CD14-positive monocyte (primary cell): ENCODE measurements at regions not wholly inside any gene's neighbourhood (a gene's known extent, or its start where the extent isn't known, plus 50 kb on each side); places are given as distances from the start of the nearest gene placed in this dataset.

Source experiments
- DNase-seq, 3 donors: peaks; one replicate each; pipeline ENCODE4 v3.0.0-alpha.2; 2011 to 2022
- H2AFZ ChIP-seq: 2 replicates; pipeline ENCODE4 v1.6.0; 2012; ENCODE audit warnings: mild to moderate bottlenecking, low read depth, low read length, inconsistent platforms; ENCODE audit not compliant: insufficient read depth, poor library complexity, severe bottlenecking
- H3K27ac ChIP-seq, 2 donors: 1 replicate in 1 of 2; 2 replicates in 1 of 2; pipeline ENCODE4 v1.5.1; 2012 to 2013; ENCODE audit warnings: low read length in 2 of 2, control low read depth in 1 of 2, inconsistent platforms in 1 of 2, low read depth in 1 of 2, mild to moderate bottlenecking in 1 of 2
- H3K27me3 ChIP-seq, 2 donors: one replicate each; pipeline versions ENCODE4 v1.6.0 to v1.6.1; 2011 to 2013; ENCODE audit warnings: low read length in 2 of 2; ENCODE audit not compliant: control insufficient read depth in 2 of 2, insufficient read depth in 2 of 2
- H3K36me3 ChIP-seq, 2 donors: replicated peaks in 1 of 2; 1 replicate in 1 of 2; 2 replicates in 1 of 2; pipeline versions ENCODE4 v1.5.1 to v1.6.1; 2012 to 2013; ENCODE audit warnings: low read length in 2 of 2, control low read depth in 1 of 2, inconsistent platforms in 1 of 2, mild to moderate bottlenecking in 1 of 2; ENCODE audit not compliant: insufficient read depth in 2 of 2, control insufficient read depth in 1 of 2
- H3K4me1 ChIP-seq, 2 donors: 1 replicate in 1 of 2; 2 replicates in 1 of 2; pipeline versions ENCODE4 v1.5.1 to v1.6.1; 2012 to 2013; ENCODE audit warnings: low read length in 2 of 2, control low read depth in 1 of 2, inconsistent platforms in 1 of 2, mild to moderate bottlenecking in 1 of 2, moderate library complexity in 1 of 2; ENCODE audit not compliant: insufficient read depth in 2 of 2, control insufficient read depth in 1 of 2
- H3K4me2 ChIP-seq: replicated peaks from 2 replicates; pipeline ENCODE3; 2012; ENCODE audit warnings: low read length, moderate library complexity, mild to moderate bottlenecking; ENCODE audit not compliant: poor library complexity, severe bottlenecking; ENCODE audit errors: extremely low read depth
- H3K4me3 ChIP-seq, 3 experiments: fragments of 200-600 bp in 1 of 3; sonication (generic) in 1 of 3; replicated peaks in 1 of 3; 1 replicate in 2 of 3; 2 replicates in 1 of 3; pipeline ENCODE4 v1.5.1; 2011 to 2013; ENCODE audit warnings: low read length in 3 of 3, mild to moderate bottlenecking in 3 of 3, control low read depth in 2 of 3, low read depth in 2 of 3, inconsistent platforms in 1 of 3, moderate library complexity in 1 of 3
- H3K79me2 ChIP-seq: 2 replicates; pipeline ENCODE4 v1.6.0; 2012; ENCODE audit warnings: mild to moderate bottlenecking, control low read depth, inconsistent platforms, low read length, moderate library complexity; ENCODE audit not compliant: insufficient read depth
- H3K9ac ChIP-seq: 2 replicates; pipeline ENCODE4 v1.6.0; 2017; ENCODE audit warnings: low read length, mild to moderate bottlenecking; ENCODE audit not compliant: insufficient read depth, poor library complexity, severe bottlenecking
- H3K9me3 ChIP-seq, 2 donors: replicated peaks in 1 of 2; 1 replicate in 1 of 2; 2 replicates in 1 of 2; pipeline versions ENCODE4 v1.5.1 to v1.6.1; 2012 to 2013; ENCODE audit warnings: low read length in 2 of 2, control low read depth in 1 of 2; ENCODE audit not compliant: control insufficient read depth in 1 of 2, insufficient read depth in 1 of 2
- H4K20me1 ChIP-seq: 2 replicates; pipeline ENCODE4 v1.6.0; 2012; ENCODE audit warnings: mild to moderate bottlenecking, low read length, control low read depth, moderate library complexity; ENCODE audit not compliant: insufficient read depth
- H3K27ac Mint-ChIP-seq, 7 donors: one replicate each; pipeline ENCODE4 v1.8.0; 2020; ENCODE audit warnings: mild to moderate bottlenecking in 7 of 7, mixed read lengths in 7 of 7, moderate library complexity in 6 of 7, inconsistent platforms in 2 of 7
- H3K27me3 Mint-ChIP-seq, 3 donors: one replicate each; pipeline ENCODE4 v1.8.0; 2021 to 2022; ENCODE audit warnings: low read depth in 3 of 3, mild to moderate bottlenecking in 3 of 3, mixed read lengths in 3 of 3, moderate library complexity in 3 of 3, inconsistent platforms in 1 of 3
- H3K36me3 Mint-ChIP-seq, 2 donors: one replicate each; pipeline ENCODE4 v1.8.0; 2020; ENCODE audit warnings: mixed read lengths in 2 of 2, inconsistent platforms in 1 of 2, mild to moderate bottlenecking in 1 of 2
- H3K4me1 Mint-ChIP-seq: one replicate; pipeline ENCODE4 v1.8.0; 2020; ENCODE audit warnings: mild to moderate bottlenecking, mixed read lengths
- H3K4me3 Mint-ChIP-seq, 2 donors: one replicate each; pipeline ENCODE4 v1.8.0; 2020; ENCODE audit warnings: mild to moderate bottlenecking in 2 of 2, mixed read lengths in 2 of 2, moderate library complexity in 1 of 2
- H3K9me3 Mint-ChIP-seq, 7 donors: one replicate each; pipeline ENCODE4 v1.8.0; 2020 to 2022; ENCODE audit warnings: mixed read lengths in 7 of 7, mild to moderate bottlenecking in 6 of 7, moderate library complexity in 6 of 7, inconsistent platforms in 2 of 7
- CTCF ChIP-seq: fragments of 200-600 bp; IDR thresholded peaks from one replicate; pipeline ENCODE4 v1.8.0; 2022; ENCODE audit warnings: antibody characterized with exemption, mild to moderate bottlenecking
- WGBS: methylation state at CpG from one replicate; pipeline ENCODE4 v1.1.5; 2013; ENCODE audit warnings: missing lambda C conversion rate; ENCODE audit not compliant: insufficient coverage; 5-methylcytosine and 5-hydroxymethylcytosine counted together
- intact Hi-C, 2 donors: fragments of 100-400 bp; cut with micrococcal nuclease; formaldehyde crosslinking; loops; one replicate each; pipeline versions ENCODE4 v1.15.0 to v1.15.1; 2023

- no peak overlapping the region for H3K4me3 Mint-ChIP-seq
- no peak overlapping the region for H2AFZ ChIP-seq
- WGBS, result 66% methylated on average over 2 of the region's 4 CpGs
Measured at GRCh38 chr4:14726877-14727361, 275.4 kb upstream of the CPEB2 start.

GRCh38 chr4:14729282-14730000, 272.8 kb upstream of the CPEB2 start:
- Histone ChIP-seq H3K27ac (no peak overlapping the region), H3K4me3 (no peak overlapping the region), H2AFZ (no peak overlapping the region), H3K4me1 (no peaks in the 10 kb centered on the region), H3K36me3 (no peaks in the 10 kb centered on the region), H3K4me2 (no peak overlapping the region), H3K9ac (no peak overlapping the region), H4K20me1 (no peaks in the 10 kb centered on the region), H3K79me2 (no peaks in the 10 kb centered on the region), H3K9me3 (peaks cover 13 to 15% of the 10 kb centered on the region in 2 donors), H3K27me3 (no peaks in the 10 kb centered on the region)
- no peak overlapping the region for H3K4me3 Mint-ChIP-seq
- no peaks in the 10 kb centered on the region for H3K27me3 Mint-ChIP-seq
- H3K4me1 Mint-ChIP-seq, result no peaks in the 10 kb centered on the region
- intact Hi-C loops, result no loop called here
- H3K27ac Mint-ChIP-seq, result no peak overlapping the region
- TF ChIP-seq CTCF, result no peak
- H3K9me3 Mint-ChIP-seq, result peaks cover 5 to 14% (median 9%) of the 10 kb centered on the region in 7 donors
- no peak for DNase-seq
- no peaks in the 10 kb centered on the region for H3K36me3 Mint-ChIP-seq

More at GRCh38 chr4:14726877-14727361, 275.4 kb upstream of the CPEB2 start:
- Histone ChIP-seq H3K4me2 (no peak overlapping the region), H3K9me3 (no peaks in the 10 kb centered on the region), H3K27me3 (no peaks in the 10 kb centered on the region), H3K4me1 (no peaks in the 10 kb centered on the region), H3K4me3 (no peak overlapping the region), H3K27ac (no peak overlapping the region), H3K9ac (no peak overlapping the region), H3K36me3 (no peaks in the 10 kb centered on the region), H3K79me2 (no peaks in the 10 kb centered on the region), H4K20me1 (no peaks in the 10 kb centered on the region)
- no peak for DNase-seq
- TF ChIP-seq CTCF, result no peak
- Mint-ChIP-seq H3K27ac (no peak overlapping the region), H3K4me1 (no peaks in the 10 kb centered on the region), H3K27me3 (no peaks in the 10 kb centered on the region), H3K36me3 (no peaks in the 10 kb centered on the region), H3K9me3 (peaks cover 0 to 9% (median 3%) of the 10 kb centered on the region in 7 donors)
- intact Hi-C loops, result no loop called here
